GM23248 (cell line): ENCODE measurements at regions not wholly inside any gene's neighbourhood (a gene's known extent, or its start where the extent isn't known, plus 50 kb on each side); places are given as distances from the start of the nearest gene placed in this dataset.

Experiments
- EZH2 ChIP-seq: fragments of 200-600 bp; sonication (generic); IDR thresholded peaks from 2 replicates; pipeline ENCODE4 v1.6.1; 2018; ENCODE audit warnings: antibody characterized with exemption, mild to moderate bottlenecking; ENCODE audit not compliant: insufficient read depth, poor library complexity, severe bottlenecking
- EZH2phosphoT487 ChIP-seq: fragments of 200-600 bp; sonication (generic); IDR thresholded peaks from 2 replicates; pipeline ENCODE4 v1.6.1; 2018; ENCODE audit warnings: antibody characterized with exemption, moderate library complexity, mild to moderate bottlenecking, low read depth; ENCODE audit not compliant: insufficient read depth

- TF ChIP-seq EZH2 (no peak), EZH2phosphoT487 (no peak)
These were observed 93.8 kb upstream of the CCDC190 start for GRCh38 chr1:162954824-162955223.
